H1 (cell line): ENCODE measurements at regions not wholly inside any gene's neighbourhood (a gene's known extent, or its start where the extent isn't known, plus 50 kb on each side); places are given as distances from the start of the nearest gene placed in this dataset.

Experiments used
- CTCF ChIA-PET: fragments of 300-600 bp; sonication (Branson Sonifier 250); formaldehyde crosslinking; loops from one replicate; lab custom pipeline; 2021; ENCODE audit not compliant: partially characterized antibody; lab: Charles Lee
- POLR2A ChIA-PET: fragments of 300-600 bp; sonication (Branson Sonifier 250); formaldehyde crosslinking; loops from one replicate; lab custom pipeline; 2021; ENCODE audit warnings: inconsistent platforms; ENCODE audit not compliant: partially characterized antibody; lab: Charles Lee
- DNase-seq, 2 experiments: peaks; one replicate each; pipeline versions ENCODE4 v3.0.0 to v3.0.0-alpha.2; 2010 to 2022; ENCODE audit warnings: low spot score in 2 of 2, low read depth in 1 of 2, mixed read lengths in 1 of 2
- FAIRE-seq: peaks from 2 replicates; lab custom pipeline; 2011; peaks lifted over from hg19 to GRCh38; lab: Jason Lieb, UNC
- H2AFZ ChIP-seq: 2 replicates; pipeline ENCODE4 v1.8.1; 2012; ENCODE audit warnings: low read length, inconsistent platforms
- H2AK5ac ChIP-seq: 2 replicates; pipeline ENCODE4 v1.6.1; 2013; ENCODE audit warnings: low read depth, low read length
- H2BK120ac ChIP-seq: replicated peaks from 2 replicates; pipeline ENCODE3; 2013; ENCODE audit warnings: low read depth, low read length, inconsistent platforms
- H2BK12ac ChIP-seq: 2 replicates; pipeline ENCODE4 v1.6.1; 2013; ENCODE audit warnings: low read depth, low read length
- H2BK15ac ChIP-seq: 2 replicates; pipeline ENCODE4 v1.6.1; 2013; ENCODE audit warnings: low read length
- H2BK20ac ChIP-seq: 2 replicates; pipeline ENCODE4 v1.6.1; 2013; ENCODE audit warnings: low read length
- H2BK5ac ChIP-seq: 2 replicates; pipeline ENCODE4 v1.6.1; 2013; ENCODE audit warnings: low read depth, low read length
- H3K14ac ChIP-seq: 2 replicates; pipeline ENCODE4 v1.6.1; 2013; ENCODE audit warnings: inconsistent platforms; ENCODE audit not compliant: insufficient read length
- H3K18ac ChIP-seq: 2 replicates; pipeline ENCODE4 v1.6.1; 2013; ENCODE audit warnings: low read length; ENCODE audit errors: extremely low read depth
- H3K23ac ChIP-seq: 2 replicates; pipeline ENCODE4 v1.6.1; 2013; ENCODE audit warnings: inconsistent platforms; ENCODE audit not compliant: insufficient read length
- H3K23me2 ChIP-seq: 2 replicates; pipeline ENCODE4 v1.6.1; 2013; ENCODE audit warnings: low read depth, low read length
- H3K27ac ChIP-seq: 2 replicates; pipeline ENCODE4 v1.6.1; 2011; ENCODE audit warnings: low read depth, low read length, inconsistent platforms
- H3K27me3 ChIP-seq, 4 experiments: replicated peaks in 1 of 4; 1 replicate in 1 of 4; 2 replicates in 3 of 4; pipeline versions ENCODE4 v1.6.1 to v1.8.1; 2011 to 2013; ENCODE audit warnings: low read length in 3 of 4, mild to moderate bottlenecking in 3 of 4, inconsistent platforms in 2 of 4, mixed read lengths in 2 of 4, moderate library complexity in 1 of 4; ENCODE audit not compliant: control insufficient read depth in 3 of 4, insufficient read depth in 3 of 4; ENCODE audit errors: extremely low read depth in 1 of 4
- H3K36me3 ChIP-seq, 4 experiments: 2 replicates each; pipeline versions ENCODE4 v1.6.1 to v1.8.1; 2011 to 2013; ENCODE audit warnings: mild to moderate bottlenecking in 4 of 4, low read length in 3 of 4, moderate library complexity in 2 of 4, control low read depth in 1 of 4, inconsistent platforms in 1 of 4; ENCODE audit not compliant: insufficient read depth in 4 of 4, control insufficient read depth in 2 of 4
- H3K4ac ChIP-seq: replicated peaks from 2 replicates; pipeline ENCODE3; 2013; ENCODE audit warnings: low read length, low read depth, mixed read lengths, inconsistent platforms; ENCODE audit not compliant: insufficient read length
- H3K4me1 ChIP-seq, 4 experiments: replicated peaks in 1 of 4; 1 replicate in 1 of 4; 2 replicates in 3 of 4; pipeline versions ENCODE4 v1.6.1 to v1.8.1; 2011 to 2013; ENCODE audit warnings: low read length in 3 of 4, inconsistent platforms in 2 of 4, mixed read lengths in 1 of 4; ENCODE audit not compliant: insufficient read depth in 4 of 4, control insufficient read depth in 3 of 4
- H3K4me2 ChIP-seq, 2 experiments: 2 replicates each; pipeline versions ENCODE4 v1.6.1 to v1.8.1; 2011 to 2013; ENCODE audit warnings: low read depth in 2 of 2, low read length in 2 of 2, control low read depth in 1 of 2, inconsistent platforms in 1 of 2, mild to moderate bottlenecking in 1 of 2; ENCODE audit not compliant: insufficient read depth in 1 of 2
- H3K4me3 ChIP-seq, 4 experiments: fragments of 200-600, 300-600 bp in 1 of 4; sonication (generic), shearing (Covaris generic), sonication (Bioruptor Twin) in 1 of 4; 2 replicates each; pipeline versions ENCODE4 v1.5.1 to v1.8.1; 2011 to 2016; ENCODE audit warnings: low read length in 4 of 4, low read depth in 3 of 4, control low read depth in 2 of 4, inconsistent platforms in 2 of 4, mild to moderate bottlenecking in 2 of 4, mixed read lengths in 1 of 4, moderate library complexity in 1 of 4; ENCODE audit not compliant: insufficient read depth in 2 of 4; ENCODE audit errors: extremely low read depth in 1 of 4
- H3K56ac ChIP-seq: replicated peaks from 2 replicates; pipeline ENCODE3; 2013; ENCODE audit warnings: low read depth, mild to moderate bottlenecking, mixed read lengths, low read length, inconsistent platforms; ENCODE audit not compliant: insufficient read length
- H3K79me1 ChIP-seq: 2 replicates; pipeline ENCODE4 v1.6.1; 2013; ENCODE audit warnings: low read depth, low read length, control low read depth
- H3K79me2 ChIP-seq, 2 experiments: 2 replicates each; pipeline versions ENCODE4 v1.6.1 to v1.8.1; 2012 to 2013; ENCODE audit warnings: low read length in 2 of 2, mild to moderate bottlenecking in 2 of 2, inconsistent platforms in 1 of 2; ENCODE audit not compliant: insufficient read depth in 2 of 2, control insufficient read depth in 1 of 2
- H3K9ac ChIP-seq, 4 experiments: replicated peaks in 1 of 4; 1 replicate in 1 of 4; 2 replicates in 3 of 4; pipeline versions ENCODE4 v1.6.1 to v1.8.1; 2011 to 2013; ENCODE audit warnings: low read depth in 3 of 4, low read length in 3 of 4, control low read depth in 2 of 4, mild to moderate bottlenecking in 2 of 4, moderate library complexity in 2 of 4, inconsistent platforms in 1 of 4; ENCODE audit errors: extremely low read depth in 1 of 4
- H3K9me3 ChIP-seq, 2 experiments: 2 replicates each; pipeline versions ENCODE4 v1.6.1 to v1.8.1; 2012 to 2013; ENCODE audit warnings: mild to moderate bottlenecking in 2 of 2, moderate library complexity in 2 of 2, control low read depth in 1 of 2, inconsistent platforms in 1 of 2, low read depth in 1 of 2, low read length in 1 of 2, mixed read lengths in 1 of 2; ENCODE audit not compliant: insufficient read depth in 2 of 2
- H4K20me1 ChIP-seq, 2 experiments: replicated peaks in 1 of 2; 2 replicates each; pipeline versions ENCODE3 to v1.8.1; 2011 to 2013; ENCODE audit warnings: inconsistent platforms in 2 of 2, low read length in 2 of 2, mild to moderate bottlenecking in 1 of 2; ENCODE audit not compliant: insufficient read depth in 2 of 2, control insufficient read depth in 1 of 2
- H4K5ac ChIP-seq: 2 replicates; pipeline ENCODE4 v1.6.1; 2013; ENCODE audit warnings: low read length, low read depth, mixed read lengths, inconsistent platforms; ENCODE audit not compliant: insufficient read length
- H4K8ac ChIP-seq: 2 replicates; pipeline ENCODE4 v1.8.0; 2013; ENCODE audit warnings: mild to moderate bottlenecking, moderate library complexity, low read length, inconsistent platforms; ENCODE audit not compliant: insufficient read depth; ENCODE audit errors: extremely low read depth
- H4K91ac ChIP-seq: replicated peaks from 2 replicates; pipeline ENCODE3; 2013; ENCODE audit warnings: low read length, mixed read lengths, inconsistent platforms; ENCODE audit not compliant: insufficient read length
- BRCA1 ChIP-seq: IDR thresholded peaks from 2 replicates; pipeline ENCODE4 v1.6.1; 2012; ENCODE audit warnings: low read depth, low read length, improper control_type of control experiment
- CHD1 ChIP-seq: IDR thresholded peaks from 2 replicates; pipeline ENCODE4 v1.6.1; 2012; ENCODE audit warnings: low read depth, low read length, improper control_type of control experiment
- E2F6 ChIP-seq: IDR thresholded peaks from 2 replicates; pipeline ENCODE4 v1.6.1; 2012; ENCODE audit warnings: inconsistent platforms
- EGR1 ChIP-seq: IDR thresholded peaks from 2 replicates; pipeline ENCODE4 v1.6.1; 2011; ENCODE audit warnings: low read depth, low read length, borderline replicate concordance
- KDM5A ChIP-seq: fragments of 200-600 bp; IDR thresholded peaks from 2 replicates; pipeline ENCODE4 v1.7.1; 2012; ENCODE audit warnings: mild to moderate bottlenecking, low read length, inconsistent platforms, mixed read lengths
- MAX ChIP-seq: IDR thresholded peaks from 2 replicates; pipeline ENCODE4 v1.6.1; 2012; ENCODE audit warnings: inconsistent platforms
- POU5F1 ChIP-seq: IDR thresholded peaks from 2 replicates; pipeline ENCODE4 v1.6.1; 2011; ENCODE audit warnings: low read depth, mild to moderate bottlenecking, low read length, moderate library complexity
- RAD21 ChIP-seq, 2 experiments: IDR thresholded peaks in 1 of 2; conservative IDR thresholded peaks in 1 of 2; 2 replicates each; pipeline ENCODE4 v1.6.1; 2011; ENCODE audit warnings: low read depth in 2 of 2, low read length in 2 of 2, improper control_type of control experiment in 1 of 2, inconsistent platforms in 1 of 2, mild to moderate bottlenecking in 1 of 2, moderate library complexity in 1 of 2
- SIX5 ChIP-seq: IDR thresholded peaks from 2 replicates; pipeline ENCODE4 v1.6.1; 2011; ENCODE audit warnings: mild to moderate bottlenecking, low read depth, low read length
- SP4 ChIP-seq: IDR thresholded peaks from 2 replicates; pipeline ENCODE4 v1.6.1; 2012; ENCODE audit warnings: low read length, inconsistent platforms
- TAF1 ChIP-seq: IDR thresholded peaks from 2 replicates; pipeline ENCODE4 v1.6.1; 2011; ENCODE audit warnings: mild to moderate bottlenecking, low read depth, low read length
- TAF7 ChIP-seq: optimal IDR thresholded peaks from 2 replicates; pipeline ENCODE3; 2011; ENCODE audit warnings: low read depth, mild to moderate bottlenecking, inconsistent platforms, low read length, moderate library complexity, borderline replicate concordance
- TCF12 ChIP-seq: IDR thresholded peaks from 2 replicates; pipeline ENCODE4 v1.6.1; 2011; ENCODE audit warnings: low read depth, mild to moderate bottlenecking, low read length
- WGBS, 2 experiments: shearing (Covaris generic) in 1 of 2; methylation state at CpG; one replicate each; pipeline versions ENCODE4 v1.1.6 to v1.1.7; 2013 to 2015; ENCODE audit warnings: low lambda C conversion rate in 2 of 2, mixed read lengths in 2 of 2, inconsistent platforms in 1 of 2, low coverage in 1 of 2, missing lambda C conversion rate in 1 of 2; ENCODE audit not compliant: insufficient replicate concordance in 2 of 2, insufficient coverage in 1 of 2, insufficient read length in 1 of 2; ENCODE audit errors: extremely low coverage in 1 of 2, missing lambda C conversion rate in 1 of 2; 5-methylcytosine and 5-hydroxymethylcytosine counted together

GRCh38 chr1:200478945-200479558 lies 69.2 kb upstream of the ZNF281 start:
- peak overlapping the region; percentile 7; the same call in 1 of the 2 replicates for H4K8ac ChIP-seq
- H3K79me2 ChIP-seq = no peaks in the 10 kb centered on the region
- no peak overlapping the region for H4K5ac ChIP-seq
- no peaks in the 10 kb centered on the region for H3K23me2 ChIP-seq
- ChIA-PET CTCF (interaction anchor here (0.6 to 2.5 kb wide), 7 partner anchors 11 to 342 kb away, joined by 3 to 13 read pairs (median 3); no protein-coding TSS in a partner anchor), POLR2A (interaction anchor here (0.6 kb wide), 1 partner anchor 110 kb away, joined by 3 read pairs; no protein-coding TSS in a partner anchor)
- H3K4me3 ChIP-seq = no peak overlapping the region
- peaks cover 0 to 1% of the 10 kb centered on the region in 2 experiments for H4K20me1 ChIP-seq
- peaks cover 0 to 3% (median 0%) of the 10 kb centered on the region in 4 experiments; a peak in 3 of 7 replicates for H3K4me1 ChIP-seq
- no peak for FAIRE-seq
- H3K9ac ChIP-seq = no peak overlapping the region
- no peak overlapping the region for H2BK12ac ChIP-seq
- H3K27ac ChIP-seq = no peak overlapping the region
- no peak overlapping the region for H3K23ac ChIP-seq
- H3K56ac ChIP-seq = no peak overlapping the region
- H3K14ac ChIP-seq = no peak overlapping the region
- DNase-seq = no peak
- no peaks in the 10 kb centered on the region for H3K27me3 ChIP-seq
- H2AFZ ChIP-seq = no peak overlapping the region
- no peaks in the 10 kb centered on the region for H3K9me3 ChIP-seq
- H4K91ac ChIP-seq = no peak overlapping the region
- no peaks in the 10 kb centered on the region for H3K79me1 ChIP-seq
- H2BK15ac ChIP-seq = 0 out of 2 replicates have a peak overlapping the region, but pooled peaks have one; percentile 49
- H3K4ac ChIP-seq = no peak overlapping the region
- H2AK5ac ChIP-seq = no peak overlapping the region
- no peak overlapping the region for H2BK20ac ChIP-seq
- H3K18ac ChIP-seq = no peak overlapping the region
- 92% methylated on average over 6 of the region's 6 CpGs; no CpG with 5 or more reads in 1 of the 2 experiments for WGBS, 2 experiments
- no peak overlapping the region for H2BK120ac ChIP-seq
- no peak overlapping the region for H3K4me2 ChIP-seq
- peaks cover 0 to 12% (median 3%) of the 10 kb centered on the region in 4 experiments; a peak in 5 of 8 replicates for H3K36me3 ChIP-seq
- H2BK5ac ChIP-seq = no peak overlapping the region
- TF ChIP-seq E2F6 (no peak), TAF7 (no peak), RAD21 (IDR thresholded peaks at IDR 0.05 in 1 of 2, conservative IDR thresholded peaks at IDR 0.05 in 1 of 2; ENCODE audit: low read depth in 2 of 2, low read length in 2 of 2) (no peak), TCF12 (no peak), EGR1 (no peak), POU5F1 (no peak), KDM5A (no peak), TAF1 (no peak), BRCA1 (no peak), SP4 (no peak), MAX (no peak), SIX5 (no peak), CHD1 (no peak)
